Left ventricle myocardium inferior (tissue), 1 donor: ENCODE measurements at regions not wholly inside any gene's neighbourhood (a gene's known extent, or its start where the extent isn't known, plus 50 kb on each side); places are given as distances from the start of the nearest gene placed in this dataset.

Experiments
- DNase-seq: peaks from one replicate; pipeline ENCODE4 v3.0.0-alpha.2; 2020
- H3K27ac ChIP-seq: fragments of 200-600 bp; replicated peaks from 2 replicates; pipeline ENCODE4 v1.8.0; 2021
- H3K27me3 ChIP-seq: fragments of 200-600 bp; 2 replicates; pipeline ENCODE4 v1.8.0; 2021; ENCODE audit warnings: low read depth
- H3K36me3 ChIP-seq: fragments of 200-600 bp; 2 replicates; pipeline ENCODE4 v1.8.0; 2021
- H3K4me1 ChIP-seq: fragments of 200-600 bp; 2 replicates; pipeline ENCODE4 v1.8.0; 2021
- H3K4me3 ChIP-seq: fragments of 200-600 bp; 2 replicates; pipeline ENCODE4 v1.8.0; 2021; ENCODE audit warnings: mild to moderate bottlenecking, moderate library complexity
- H3K9me3 ChIP-seq: fragments of 200-600 bp; replicated peaks from 2 replicates; pipeline ENCODE4 v1.8.0; 2021
- intact Hi-C: fragments of 100-400 bp; cut with micrococcal nuclease; formaldehyde crosslinking; loops from one replicate; pipeline ENCODE4 v1.11.0; 2022
- TF ChIP-seq, protein P1 (sequence below): fragments of 200-600 bp; IDR thresholded peaks from 2 replicates; pipeline ENCODE4 v1.8.0; 2021; ENCODE audit warnings: antibody characterized with exemption, mild to moderate bottlenecking, borderline replicate concordance
- donor health status: DM: no; HTN: yes; CAD: no; lungs with severe emphysema.

DNA sequence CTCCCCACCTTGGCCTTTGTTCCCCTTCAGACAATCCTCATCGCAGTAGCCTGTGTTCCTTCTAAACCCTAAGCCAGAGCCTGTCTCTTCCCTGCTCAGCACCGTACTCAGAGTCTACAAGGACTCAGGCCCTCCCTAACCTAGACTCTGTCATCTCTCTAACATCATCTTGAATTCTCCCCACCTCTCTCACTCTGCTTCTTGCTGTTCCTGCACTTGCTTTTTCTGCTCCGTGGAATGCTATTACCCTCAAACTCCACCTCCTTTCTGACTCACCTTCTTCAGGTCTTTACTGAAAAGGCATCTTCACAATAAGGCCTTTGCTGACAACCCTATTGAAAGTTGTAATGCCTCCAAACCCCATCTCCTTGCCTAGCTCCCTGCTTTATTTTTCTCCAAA lies 141.0 kb downstream of the DKK1 start:
- Histone ChIP-seq H3K27ac (no peak overlapping the region), H3K27me3 (no peaks in the 10 kb centered on the region), H3K9me3 (no peaks in the 10 kb centered on the region), H3K4me1 (no peaks in the 10 kb centered on the region), H3K36me3 (no peaks in the 10 kb centered on the region), H3K4me3 (no peak overlapping the region)
- TF ChIP-seq, protein P1, sequence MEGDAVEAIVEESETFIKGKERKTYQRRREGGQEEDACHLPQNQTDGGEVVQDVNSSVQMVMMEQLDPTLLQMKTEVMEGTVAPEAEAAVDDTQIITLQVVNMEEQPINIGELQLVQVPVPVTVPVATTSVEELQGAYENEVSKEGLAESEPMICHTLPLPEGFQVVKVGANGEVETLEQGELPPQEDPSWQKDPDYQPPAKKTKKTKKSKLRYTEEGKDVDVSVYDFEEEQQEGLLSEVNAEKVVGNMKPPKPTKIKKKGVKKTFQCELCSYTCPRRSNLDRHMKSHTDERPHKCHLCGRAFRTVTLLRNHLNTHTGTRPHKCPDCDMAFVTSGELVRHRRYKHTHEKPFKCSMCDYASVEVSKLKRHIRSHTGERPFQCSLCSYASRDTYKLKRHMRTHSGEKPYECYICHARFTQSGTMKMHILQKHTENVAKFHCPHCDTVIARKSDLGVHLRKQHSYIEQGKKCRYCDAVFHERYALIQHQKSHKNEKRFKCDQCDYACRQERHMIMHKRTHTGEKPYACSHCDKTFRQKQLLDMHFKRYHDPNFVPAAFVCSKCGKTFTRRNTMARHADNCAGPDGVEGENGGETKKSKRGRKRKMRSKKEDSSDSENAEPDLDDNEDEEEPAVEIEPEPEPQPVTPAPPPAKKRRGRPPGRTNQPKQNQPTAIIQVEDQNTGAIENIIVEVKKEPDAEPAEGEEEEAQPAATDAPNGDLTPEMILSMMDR: no peak
- DNase-seq: no peak
- intact Hi-C loops: no loop called here

DNA sequence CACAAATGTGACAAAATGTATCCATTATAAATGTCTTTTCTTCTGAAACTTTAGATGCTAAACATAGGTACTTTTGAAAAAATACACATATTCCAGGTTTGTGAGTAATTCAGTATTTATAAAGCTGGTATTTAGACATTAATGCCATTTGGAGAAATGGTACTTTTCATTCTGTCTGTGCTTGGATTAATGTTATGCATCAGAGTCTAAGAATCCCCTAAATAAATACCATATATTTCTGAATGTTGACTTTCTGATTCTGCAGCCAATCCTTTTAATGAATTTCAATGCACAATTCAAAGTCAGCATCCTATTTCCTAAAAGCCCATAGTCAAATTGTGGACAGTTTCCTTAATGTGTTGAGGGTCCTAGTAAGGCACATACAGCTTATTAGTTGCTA lies 145.0 kb downstream of the DKK1 start:
- Histone ChIP-seq H3K27ac (no peak overlapping the region), H3K4me1 (no peaks in the 10 kb centered on the region), H3K9me3 (no peaks in the 10 kb centered on the region), H3K4me3 (no peak overlapping the region), H3K27me3 (no peaks in the 10 kb centered on the region), H3K36me3 (no peaks in the 10 kb centered on the region)
- TF ChIP-seq, protein P1: no peak
- no peak for DNase-seq
- intact Hi-C loops: no loop called here

DNA sequence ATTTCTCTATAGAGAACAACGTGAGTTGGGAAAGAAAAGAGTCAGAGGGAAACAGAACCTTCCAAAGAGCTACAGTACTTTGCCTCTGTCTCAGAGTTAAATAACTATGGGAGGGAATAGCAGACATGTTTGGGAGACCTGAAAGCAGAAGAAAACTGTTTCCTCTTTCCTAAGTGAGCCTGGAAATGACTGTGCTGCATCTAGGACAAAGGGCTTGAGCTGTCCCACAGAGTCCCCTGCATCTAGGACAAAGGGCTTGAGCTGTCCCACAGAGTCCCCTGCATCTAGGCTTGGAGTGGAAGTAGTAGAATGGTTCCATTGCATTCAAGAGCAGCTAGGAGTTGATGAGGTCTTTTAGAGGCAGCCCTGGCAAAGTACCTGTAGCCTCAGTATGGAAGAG lies 149.7 kb downstream of the DKK1 start:
- no peak for DNase-seq
- no peaks in the 10 kb centered on the region for H3K36me3 ChIP-seq
- no peaks in the 10 kb centered on the region for H3K27me3 ChIP-seq
- intact Hi-C loops: no loop called here
- no peak overlapping the region for H3K27ac ChIP-seq
- TF ChIP-seq, protein P1: no peak
- no peak overlapping the region for H3K4me3 ChIP-seq
- H3K9me3 ChIP-seq: no peaks in the 10 kb centered on the region
- no peaks in the 10 kb centered on the region for H3K4me1 ChIP-seq

DNA sequence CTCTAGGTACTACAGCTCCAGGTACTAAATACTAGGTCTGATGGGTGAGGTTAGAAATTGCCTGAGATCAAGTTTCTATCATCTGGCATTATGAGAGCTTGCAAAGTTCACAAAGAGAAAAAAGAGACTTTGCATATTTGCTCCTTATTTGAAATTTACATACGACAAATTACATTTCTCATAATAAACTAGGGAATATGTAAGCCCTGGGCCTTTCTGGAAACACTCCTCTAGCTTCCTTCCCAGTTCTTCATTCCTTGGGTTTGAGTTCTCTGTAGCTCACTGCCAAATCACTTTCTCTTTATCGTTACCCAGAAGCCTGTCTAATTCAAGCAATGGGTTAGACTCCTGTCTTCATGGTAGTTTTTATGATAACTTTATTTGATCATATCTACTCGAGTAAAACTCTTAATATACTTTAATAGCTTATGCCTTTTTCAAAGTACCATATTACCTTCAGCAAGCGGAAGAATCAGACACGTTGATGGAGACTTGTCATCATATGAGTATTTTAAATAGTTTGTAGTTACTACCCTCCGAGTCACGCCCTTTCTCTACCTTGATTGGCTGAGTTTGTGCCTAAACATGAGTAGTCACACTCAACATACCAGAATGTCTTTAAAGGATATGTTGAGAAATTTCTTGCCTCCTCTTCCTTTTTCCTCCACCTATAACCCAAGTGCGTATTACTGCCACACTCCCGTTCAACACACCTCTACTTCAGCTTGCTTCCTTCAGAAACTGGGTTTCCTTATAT lies 150.5 kb downstream of the DKK1 start:
- Histone ChIP-seq H3K27ac (no peak overlapping the region), H3K9me3 (no peaks in the 10 kb centered on the region), H3K36me3 (no peaks in the 10 kb centered on the region), H3K4me3 (no peak overlapping the region), H3K4me1 (no peaks in the 10 kb centered on the region), H3K27me3 (no peaks in the 10 kb centered on the region)
- TF ChIP-seq, protein P1: no peak
- intact Hi-C loops: no loop called here
- no peak for DNase-seq

DNA sequence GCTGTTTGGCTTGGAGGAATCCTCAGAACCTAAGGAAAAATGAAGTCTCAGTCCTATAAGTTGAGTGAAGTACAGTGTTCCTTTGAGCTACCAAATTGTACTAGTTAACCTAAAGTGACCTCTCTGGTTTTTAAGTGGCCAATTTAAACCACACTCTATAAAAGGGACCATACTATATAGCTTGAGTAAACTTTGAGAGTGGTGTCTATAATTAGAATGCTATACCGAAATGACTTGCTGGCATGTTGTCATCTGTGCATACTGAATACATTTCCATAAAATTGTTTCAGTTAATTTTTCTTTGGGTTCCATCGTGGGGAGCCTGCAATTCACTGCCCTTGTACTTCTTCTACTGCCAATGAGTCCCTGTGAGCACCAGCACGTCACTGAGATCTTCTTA lies 151.1 kb downstream of the DKK1 start:
- no peak overlapping the region for H3K27ac ChIP-seq
- no peak overlapping the region for H3K4me3 ChIP-seq
- TF ChIP-seq, protein P1: no peak
- no peaks in the 10 kb centered on the region for H3K9me3 ChIP-seq
- H3K4me1 ChIP-seq: no peaks in the 10 kb centered on the region
- H3K27me3 ChIP-seq: no peaks in the 10 kb centered on the region
- intact Hi-C loops: no loop called here
- DNase-seq: no peak
- no peaks in the 10 kb centered on the region for H3K36me3 ChIP-seq
